Fibroblast of gingiva (primary cell): ENCODE measurements at regions not wholly inside any gene's neighbourhood (a gene's known extent, or its start where the extent isn't known, plus 50 kb on each side); places are given as distances from the start of the nearest gene placed in this dataset.

Experiments
- DNase-seq: peaks from one replicate; pipeline ENCODE4 v3.0.0-alpha.2; 2011; ENCODE audit warnings: low read depth

DNA sequence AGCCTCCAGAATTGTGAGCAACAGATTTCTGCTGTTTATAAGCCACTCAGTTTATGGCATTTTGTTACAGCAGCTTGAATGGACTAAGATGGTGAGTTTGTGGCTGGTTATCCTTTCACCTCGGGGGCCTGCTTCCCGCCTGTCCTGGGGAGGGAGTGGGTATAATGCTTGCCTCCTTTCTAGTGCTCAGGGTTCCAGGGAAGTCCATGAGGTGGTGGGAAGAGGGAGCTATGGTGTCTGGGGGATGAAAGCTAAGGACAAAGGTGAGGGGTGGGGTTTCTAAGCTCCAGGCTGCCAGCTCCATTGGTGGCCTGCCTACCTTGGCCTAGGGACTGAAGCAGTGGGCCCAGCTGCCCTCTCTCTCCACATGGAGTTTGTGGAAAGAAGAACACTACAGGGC is 50.2 kb upstream of the SDK2 start:
- no peak for DNase-seq

DNA sequence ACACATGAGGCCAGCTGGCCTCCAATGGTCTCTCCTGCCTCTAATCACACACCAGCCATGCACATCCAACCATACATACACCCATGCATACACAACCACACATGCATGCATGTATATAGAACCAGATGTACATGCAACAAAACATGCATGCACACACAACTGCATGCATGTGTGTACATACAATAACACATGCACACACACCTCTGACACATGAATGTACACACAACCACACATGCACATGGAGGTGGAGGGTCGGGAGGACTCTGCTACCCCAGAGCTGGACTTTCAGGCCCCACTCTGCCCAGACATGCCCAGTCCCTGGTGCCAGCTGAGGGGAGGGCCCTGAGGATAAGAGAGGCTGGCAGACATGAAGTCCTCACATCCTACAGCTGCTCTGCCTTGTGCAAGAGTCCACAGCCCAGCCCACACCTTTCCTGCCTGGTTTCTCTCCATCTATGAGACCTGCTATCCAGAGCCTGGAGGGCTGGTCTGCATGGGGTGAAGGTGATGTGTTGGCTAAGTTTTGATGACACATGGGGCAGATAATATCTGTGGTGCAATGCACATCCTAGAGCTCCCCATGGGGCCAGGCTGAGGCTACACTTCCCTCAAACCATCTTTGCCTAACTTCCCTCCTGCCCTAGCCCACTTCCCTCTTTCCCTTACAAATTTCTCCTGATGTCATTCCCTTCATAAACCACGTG is 50.9 kb upstream of the SDK2 start:
- no peak for DNase-seq

DNA sequence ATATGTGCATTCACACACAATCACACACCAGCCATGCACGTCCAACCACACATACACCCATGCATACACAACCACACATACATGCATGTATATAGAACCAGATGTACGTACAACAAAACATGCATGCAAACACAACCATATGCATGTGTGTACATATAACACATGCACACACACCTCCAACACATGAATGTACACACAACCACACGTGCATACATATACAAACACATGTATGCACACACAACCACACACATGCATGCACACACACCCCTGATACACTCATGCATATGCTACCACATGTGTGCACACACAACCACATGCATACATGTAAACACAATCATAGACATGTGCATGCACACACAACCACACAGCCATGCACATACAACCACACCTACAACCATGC is 52.0 kb upstream of the SDK2 start:
- DNase-seq, result no peak

DNA sequence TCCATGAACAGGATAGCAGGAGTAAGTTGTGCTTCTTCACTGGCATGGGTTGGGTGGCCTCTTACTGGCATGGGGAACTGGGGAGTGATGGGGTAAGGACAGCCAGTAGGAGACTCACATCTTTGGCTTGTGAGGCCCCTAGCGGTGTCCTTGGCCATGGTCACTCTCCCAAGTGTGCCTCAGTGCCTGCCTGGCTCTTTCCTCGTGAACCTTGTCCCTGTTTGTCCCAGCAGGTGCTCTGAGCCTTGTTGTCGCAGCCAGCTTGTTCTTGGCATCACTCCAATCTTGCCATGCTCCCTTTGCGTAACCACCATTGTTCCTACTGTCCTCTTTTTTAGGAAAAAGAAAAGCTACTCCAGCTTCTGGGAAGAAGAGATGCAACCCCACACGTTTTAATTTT is 53.6 kb upstream of the SDK2 start:
- no peak for DNase-seq

DNA sequence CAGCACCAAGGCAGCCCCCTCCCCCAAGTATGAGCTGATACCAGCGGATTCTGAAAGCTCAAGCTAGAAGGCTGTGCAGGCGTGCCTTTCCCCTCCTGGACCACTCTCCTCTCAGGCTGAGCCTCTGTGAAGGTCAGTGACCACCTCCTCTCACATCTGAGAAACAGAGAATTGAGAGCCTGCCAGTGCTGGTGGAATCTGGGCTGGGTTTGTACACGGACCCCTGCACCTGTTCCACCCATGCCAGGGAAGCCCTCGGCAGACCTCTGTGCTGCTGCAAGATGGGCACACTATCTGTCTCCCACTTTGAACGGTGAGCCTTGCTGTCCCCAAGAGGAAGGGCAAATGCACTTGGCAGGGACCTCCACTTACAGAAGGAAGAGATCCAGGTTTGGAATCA is 54.7 kb upstream of the SDK2 start:
- no peak for DNase-seq

DNA sequence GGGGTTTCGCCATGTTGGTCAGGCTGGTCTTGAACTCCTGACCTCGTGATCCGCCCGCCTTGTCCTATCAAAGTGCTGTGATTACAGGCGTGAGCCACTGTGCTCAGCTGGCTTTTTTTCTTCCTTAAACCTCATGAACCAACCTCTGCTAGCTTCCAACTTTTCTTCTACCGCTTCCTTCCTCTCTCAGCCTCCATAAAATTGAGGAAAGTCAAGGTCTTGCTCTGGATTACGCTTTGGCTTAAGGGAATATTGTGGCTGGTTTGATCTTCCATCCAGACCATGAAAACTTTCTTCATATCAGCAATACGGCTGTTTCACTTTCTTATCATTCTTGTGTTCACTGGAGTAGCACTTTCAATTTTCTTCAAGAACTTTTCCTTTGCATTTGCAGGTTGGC is 57.5 kb upstream of the SDK2 start:
- no peak for DNase-seq

DNA sequence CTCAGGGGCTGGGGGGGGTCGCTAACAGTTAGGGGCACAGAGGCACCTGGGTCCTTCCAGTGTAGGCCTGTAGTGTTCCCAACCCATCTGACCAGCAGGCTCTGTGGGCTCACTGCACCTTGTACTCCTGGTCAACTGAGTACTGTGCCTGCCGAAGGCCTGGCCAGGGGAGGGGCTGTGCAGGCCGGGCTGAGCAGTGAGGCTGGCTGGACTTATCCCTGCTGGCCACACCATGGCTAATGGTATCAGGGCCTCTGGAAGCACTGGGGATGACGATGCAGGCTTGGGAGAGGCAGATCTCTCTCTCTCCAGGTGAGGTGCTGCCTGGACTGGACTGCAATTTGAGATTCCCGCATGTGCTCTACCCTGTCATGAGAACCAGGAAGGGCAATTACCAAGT is 58.9 kb upstream of the SDK2 start:
- no peak for DNase-seq

DNA sequence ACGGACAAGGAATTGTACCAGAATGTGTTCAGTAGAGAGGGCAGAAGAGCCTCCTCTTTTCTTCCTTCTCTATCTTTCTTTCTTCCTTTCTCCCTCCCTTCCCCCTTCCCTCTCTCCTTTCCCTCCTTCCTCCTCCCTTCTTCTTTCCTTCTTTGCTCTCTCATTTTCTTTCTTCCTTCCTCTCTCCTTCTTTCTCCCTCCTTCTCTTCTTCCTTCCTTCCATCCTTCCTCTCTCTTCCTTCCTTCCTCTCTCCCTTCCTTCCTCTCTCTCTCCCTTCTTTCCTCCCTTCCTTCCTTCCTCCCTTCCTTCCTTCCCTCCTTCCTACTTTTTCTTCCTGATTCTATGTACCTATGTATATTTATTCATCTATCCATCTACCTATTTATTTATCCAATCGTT is 59.7 kb upstream of the SDK2 start:
- DNase-seq, result no peak

DNA sequence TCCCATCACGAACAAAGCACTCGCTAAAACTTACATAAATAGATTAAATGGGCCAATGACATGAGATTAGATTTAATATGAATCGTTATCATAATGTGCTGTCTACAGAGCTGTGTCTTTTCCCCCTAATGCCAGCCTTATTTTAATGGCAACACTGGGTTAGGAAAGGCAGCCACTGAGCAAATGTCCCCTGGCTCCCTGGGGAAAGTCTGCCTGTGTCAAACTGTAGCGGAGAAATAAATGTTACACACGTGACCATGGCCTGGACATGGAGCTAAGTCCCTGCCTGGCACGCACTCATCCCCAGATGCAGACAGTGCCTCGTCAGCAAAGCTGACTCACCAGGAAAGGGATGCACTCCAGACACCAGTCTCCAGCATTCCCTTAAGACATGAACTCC is 61.3 kb upstream of the SDK2 start:
- DNase-seq, result no peak

DNA sequence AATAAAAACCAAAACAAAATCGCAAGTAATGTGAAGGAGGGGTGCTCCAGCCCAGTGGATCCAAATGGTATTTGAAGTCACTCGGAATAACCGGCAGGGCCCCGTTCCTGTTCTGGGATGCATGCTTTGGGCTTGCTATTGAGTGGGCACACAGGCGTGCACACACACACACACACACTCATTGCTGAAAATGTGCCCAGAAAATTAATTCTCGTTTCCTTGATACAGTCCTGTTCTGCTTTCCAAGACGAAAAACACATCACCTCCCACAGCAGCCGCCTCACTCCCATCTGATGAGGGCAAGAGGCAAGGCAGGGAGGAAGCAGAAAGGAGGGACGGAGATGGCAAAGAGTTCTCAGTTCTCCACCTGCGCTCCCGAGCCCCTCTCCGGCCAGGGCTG is 62.2 kb upstream of the SDK2 start:
- no peak for DNase-seq

DNA sequence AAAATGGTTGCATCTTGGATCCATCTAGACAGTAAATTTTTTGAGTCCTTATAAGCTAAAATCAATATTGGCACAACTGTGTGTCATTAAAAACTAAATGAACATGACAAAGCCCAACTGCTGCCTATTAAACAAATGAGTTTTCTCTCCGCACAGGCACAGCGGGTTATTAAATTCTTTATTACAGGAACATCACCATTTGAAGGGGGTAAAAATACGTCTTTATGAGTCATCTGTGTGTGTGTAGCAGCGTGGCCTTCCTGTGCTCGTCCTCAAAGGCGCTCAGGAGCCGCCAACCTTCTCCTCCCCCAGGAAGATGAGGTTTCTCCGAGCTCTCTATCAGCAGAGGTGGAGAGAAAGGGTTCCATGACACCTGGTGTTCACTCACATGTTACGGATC is 62.6 kb upstream of the SDK2 start:
- DNase-seq, result no peak

DNA sequence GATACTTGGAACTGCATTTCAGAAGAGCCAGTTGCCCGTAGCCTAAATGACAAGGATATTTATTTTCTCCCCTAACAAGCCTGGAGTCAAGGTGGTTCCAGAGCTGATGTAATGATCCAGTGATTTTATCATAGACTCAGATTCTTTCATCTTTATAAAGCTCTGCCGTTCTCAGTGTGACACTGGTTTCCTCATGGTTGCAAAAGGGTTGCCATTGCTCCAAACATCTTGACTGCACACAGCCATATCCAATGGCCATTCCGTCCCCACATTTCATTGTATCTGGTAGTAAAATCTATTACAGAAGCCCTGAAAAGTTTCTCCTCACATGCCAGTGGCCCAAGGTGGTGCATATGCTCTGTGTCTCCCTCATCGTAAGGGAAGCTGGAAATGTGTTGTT is 63.1 kb upstream of the SDK2 start:
- DNase-seq, result no peak

DNA sequence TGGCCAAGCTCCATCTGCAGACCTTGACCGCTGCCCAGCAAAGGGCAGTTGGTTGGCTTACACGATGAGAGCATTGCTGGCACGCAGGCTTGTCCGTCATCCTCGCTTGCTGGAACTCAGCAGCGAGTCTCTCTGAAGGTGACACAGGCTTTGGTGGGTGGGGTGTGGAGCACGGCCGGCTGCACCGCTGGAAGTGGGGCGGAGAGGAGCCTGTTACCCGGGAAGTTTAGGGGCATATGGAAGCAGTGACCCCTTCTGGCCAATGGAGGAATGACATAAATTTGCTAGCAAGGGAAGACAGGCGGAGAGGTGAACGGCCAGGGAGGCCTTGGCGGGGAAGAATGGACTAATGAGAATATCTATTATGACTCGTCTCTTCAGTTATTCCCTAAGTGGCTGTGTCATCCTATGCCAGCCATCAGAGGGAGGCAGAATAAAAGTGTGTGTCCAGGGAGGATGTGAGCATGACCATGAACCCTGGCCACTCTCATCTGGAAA is 65.9 kb upstream of the SDK2 start:
- no peak for DNase-seq

DNA sequence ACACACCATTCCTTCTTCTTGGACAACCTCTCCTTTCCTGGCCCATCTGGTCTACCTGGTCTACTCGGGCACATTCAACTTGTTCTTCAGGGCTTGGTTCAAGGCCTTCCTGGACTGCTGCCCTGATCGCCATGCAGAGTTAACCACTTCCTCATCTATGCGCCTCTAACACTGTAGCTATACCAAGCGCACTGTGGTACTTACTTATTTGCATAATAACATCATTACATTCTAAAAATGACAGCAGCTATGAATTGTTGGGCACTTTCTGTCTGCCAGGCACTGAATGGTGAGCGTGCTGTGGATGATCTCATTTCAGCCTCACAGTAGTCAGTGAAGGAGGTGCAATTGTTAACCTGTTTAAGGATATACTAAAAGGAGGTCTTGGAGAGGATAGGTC is 66.9 kb upstream of the SDK2 start:
- DNase-seq, result no peak

DNA sequence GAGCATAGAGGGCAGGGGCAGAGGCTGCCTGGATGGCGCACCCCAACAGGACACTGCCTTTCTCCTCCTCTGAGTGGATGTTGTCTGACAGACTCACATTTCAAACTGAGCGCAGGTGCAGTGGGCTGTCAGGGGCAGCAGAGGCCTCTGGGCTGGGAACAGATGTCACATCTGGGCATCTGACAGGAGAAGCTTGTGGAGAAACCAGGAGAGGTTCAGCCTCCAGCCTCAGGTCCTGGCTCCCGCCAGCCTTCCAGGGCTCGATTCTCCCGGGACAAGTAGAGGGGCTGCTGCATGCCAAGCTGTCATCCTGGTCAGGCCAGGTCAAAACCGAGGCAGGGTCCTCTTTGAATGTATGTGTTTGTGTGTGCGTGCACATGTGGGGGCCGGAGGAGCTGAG is 67.7 kb upstream of the SDK2 start:
- no peak for DNase-seq

DNA sequence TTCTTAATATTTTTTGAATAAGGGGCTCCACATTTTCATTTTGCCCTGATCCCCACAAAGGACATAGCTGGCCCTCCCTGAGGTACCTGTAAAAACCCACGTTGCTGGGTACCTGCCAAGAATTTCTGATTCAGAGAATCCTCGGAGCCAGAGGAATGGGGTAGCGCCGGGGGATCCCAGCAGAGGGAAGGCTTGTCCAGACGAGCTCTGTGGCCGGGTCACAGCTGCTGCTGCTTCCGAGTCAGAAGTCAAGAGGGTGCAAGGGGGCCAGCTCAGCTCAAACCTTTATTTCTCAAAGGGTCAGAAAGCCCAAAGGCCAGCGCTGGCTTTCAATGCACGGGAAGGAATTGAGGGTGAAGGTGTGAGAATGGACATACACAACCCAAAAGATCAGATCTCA is 68.9 kb upstream of the SDK2 start:
- DNase-seq, result no peak

DNA sequence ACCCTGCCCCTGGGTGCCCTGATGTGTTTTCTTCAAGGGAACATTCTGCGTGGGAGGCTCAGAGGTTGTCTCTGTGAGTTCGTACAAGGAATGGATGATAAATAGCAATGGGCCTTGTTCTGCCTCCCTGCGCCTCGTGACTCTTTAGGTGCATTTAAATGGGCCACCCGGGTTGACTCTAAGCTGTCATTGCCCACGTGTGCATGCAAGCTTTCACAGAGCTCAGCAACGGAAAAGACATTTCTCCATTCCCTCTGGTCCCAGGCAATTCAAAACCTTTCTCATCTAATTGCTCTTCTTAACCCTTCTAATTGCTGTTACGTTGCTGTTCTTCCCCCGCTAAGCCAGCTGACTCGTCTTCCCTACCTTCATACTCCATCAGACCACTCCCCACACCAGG is 71.5 kb upstream of the SDK2 start:
- no peak for DNase-seq

DNA sequence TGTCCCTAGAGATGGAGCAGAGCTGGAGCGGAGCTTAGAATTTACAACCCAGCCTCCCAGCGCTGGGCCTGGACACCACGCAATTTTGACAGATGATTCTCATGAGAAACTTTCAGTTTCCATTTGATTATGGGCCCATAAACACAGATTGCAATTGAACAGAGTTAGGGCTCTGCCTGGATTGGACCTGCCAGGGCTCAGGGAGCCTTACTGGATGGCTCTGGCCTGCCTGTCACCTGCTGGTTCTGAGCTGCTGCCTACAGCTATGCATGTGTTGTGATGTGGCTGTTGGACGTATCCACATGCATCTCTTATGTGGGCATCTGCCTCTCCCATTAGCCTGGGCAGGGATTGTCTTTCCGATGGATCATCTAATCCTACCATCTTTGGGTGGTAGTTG is 73.4 kb upstream of the SDK2 start:
- DNase-seq, result no peak

DNA sequence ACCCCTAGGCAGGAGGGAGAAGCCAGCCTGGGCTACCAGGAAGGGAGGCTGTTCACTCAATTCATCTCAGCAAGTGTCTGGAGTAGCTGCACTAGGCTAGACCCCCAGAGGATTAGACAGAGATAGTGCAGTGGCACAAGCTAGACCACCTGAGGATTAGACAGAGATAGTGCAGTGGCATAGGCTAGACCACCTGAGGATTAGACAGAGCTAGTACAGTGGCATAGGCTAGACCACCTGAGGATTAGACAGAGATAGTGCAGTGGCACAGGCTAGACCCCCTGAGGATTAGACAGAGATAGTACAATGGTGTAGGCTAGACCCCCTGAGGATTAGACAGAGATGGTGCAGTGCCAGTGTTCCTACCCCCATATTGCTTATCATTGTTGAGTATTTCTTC is 74.1 kb upstream of the SDK2 start:
- no peak for DNase-seq

DNA sequence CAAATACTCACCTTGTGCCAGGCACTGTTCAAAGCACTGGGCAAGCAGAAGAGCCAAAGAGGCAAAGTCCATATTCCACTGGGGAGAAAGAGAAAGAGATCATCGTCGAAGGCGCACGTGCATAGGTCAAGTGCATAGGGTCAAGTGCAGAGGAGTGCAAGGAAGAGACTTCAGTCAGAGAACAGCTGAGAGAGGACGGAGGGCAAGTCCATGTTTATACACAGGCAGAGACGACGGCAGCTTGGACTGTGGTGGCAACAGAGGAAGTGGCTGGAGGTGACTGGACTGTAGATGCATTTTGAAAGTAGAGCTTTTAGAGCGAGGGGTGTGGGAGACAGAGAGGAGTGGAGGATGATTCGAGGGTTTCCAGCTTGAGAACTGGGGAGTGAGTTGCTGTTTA is 74.7 kb upstream of the SDK2 start:
- no peak for DNase-seq

DNA sequence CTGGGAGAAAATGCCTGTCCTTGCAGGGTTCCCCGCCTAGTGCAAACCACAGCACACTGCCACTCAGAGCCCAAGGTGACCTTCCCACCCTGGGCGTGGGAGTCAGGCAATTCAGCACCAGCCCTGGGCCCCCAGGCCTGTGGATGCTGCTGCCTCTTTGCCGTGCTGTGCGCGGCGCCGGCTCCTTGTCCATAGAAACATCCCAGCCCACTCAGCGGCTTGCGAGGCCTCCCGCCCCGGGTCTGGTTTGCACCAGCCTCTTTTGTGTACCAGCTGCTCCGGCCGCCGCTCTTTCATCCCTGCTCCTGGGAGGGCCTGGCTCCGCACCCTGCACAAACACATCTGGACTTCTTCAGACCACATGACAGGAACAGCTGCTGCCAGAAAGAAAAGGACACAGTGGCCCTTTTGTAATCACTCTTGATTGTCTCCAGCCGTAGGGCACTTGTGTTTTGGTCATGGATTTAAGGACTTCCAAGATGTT is 75.4 kb upstream of the SDK2 start:
- DNase-seq, result no peak

DNA sequence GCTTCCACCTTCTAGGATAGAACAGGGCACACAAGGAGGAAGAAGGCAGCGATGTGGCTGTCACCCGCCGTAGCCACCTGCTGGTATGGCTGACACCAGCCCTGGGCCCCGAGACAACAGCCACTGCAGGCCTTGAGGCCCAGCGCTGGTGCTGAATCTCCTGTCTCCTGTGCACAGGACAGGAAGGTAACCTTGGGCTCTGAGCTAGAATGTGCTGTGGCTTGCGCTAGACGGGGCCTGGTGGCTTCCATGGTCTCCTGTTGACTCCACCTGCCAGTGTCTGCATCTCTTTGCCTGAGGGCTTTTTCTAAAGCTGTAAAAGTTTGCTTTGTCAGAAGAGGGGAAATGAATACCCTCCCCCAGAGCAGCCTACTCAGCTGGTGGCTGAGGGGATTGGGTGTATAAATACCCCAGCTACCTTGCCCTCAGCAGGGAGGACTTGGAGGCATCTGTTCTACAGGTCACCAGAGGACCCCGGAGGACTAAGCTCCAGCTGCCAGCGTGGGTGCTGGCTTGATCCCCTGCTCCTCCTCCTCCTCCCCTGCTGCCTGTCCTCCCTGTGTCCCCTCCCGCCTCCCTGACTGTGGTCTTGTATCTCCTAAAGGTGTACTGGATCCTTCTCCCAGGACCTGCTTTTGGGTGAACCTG is 76.1 kb upstream of the SDK2 start:
- DNase-seq, result no peak

DNA sequence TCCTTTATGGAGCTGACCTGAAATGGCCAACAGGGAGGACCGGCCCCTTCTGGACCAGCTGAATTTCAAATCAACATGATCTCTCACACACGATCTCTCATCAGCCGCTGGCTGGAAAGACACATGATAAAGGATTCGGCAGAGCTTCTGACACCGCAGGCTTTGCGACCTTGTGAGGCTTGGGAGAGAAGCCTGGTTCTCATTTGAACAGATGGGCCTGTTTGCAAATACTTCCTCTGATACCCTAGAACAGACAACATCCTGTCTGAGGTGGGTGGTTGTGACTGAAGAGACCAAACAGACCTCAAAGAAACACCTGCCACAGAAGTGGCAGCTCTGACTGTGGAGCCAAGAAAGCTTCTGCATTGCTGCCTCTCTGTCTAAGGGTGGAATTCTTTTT is 77.9 kb upstream of the SDK2 start:
- no peak for DNase-seq

DNA sequence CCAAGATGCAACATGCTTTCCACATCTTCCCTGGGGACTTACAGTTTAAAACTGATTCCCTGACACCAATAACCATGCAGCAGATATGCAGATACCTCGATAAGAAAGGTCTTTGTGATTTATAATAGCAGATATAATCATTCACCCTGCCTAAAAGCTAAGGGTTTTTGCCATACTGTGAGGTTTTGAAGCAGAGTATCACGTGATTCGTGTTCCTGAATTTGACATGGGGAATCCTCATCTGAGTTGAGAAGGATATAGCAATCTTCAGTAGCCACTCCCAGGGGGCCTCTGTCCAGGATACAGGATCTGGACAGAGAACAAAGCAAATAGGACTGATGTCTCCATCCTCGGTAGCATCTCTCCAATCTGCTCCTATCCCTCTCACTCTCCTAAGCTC is 79.1 kb upstream of the SDK2 start:
- no peak for DNase-seq
